DND-41 (cell line): ENCODE measurements at regions not wholly inside any gene's neighbourhood (a gene's known extent, or its start where the extent isn't known, plus 50 kb on each side); places are given as distances from the start of the nearest gene placed in this dataset.

Experiments used
- EZH2 ChIP-seq: IDR thresholded peaks from 3 replicates; pipeline ENCODE4 v1.6.1; 2012; ENCODE audit warnings: borderline replicate concordance, low read depth, mild to moderate bottlenecking, moderate library complexity, low read length, inconsistent platforms; ENCODE audit not compliant: severe bottlenecking
- TF ChIP-seq, protein P1 (sequence below): IDR thresholded peaks from 2 replicates; pipeline ENCODE4 v1.5.1; 2012; ENCODE audit warnings: borderline replicate concordance, low read length, moderate library complexity, mild to moderate bottlenecking; ENCODE audit not compliant: poor library complexity, severe bottlenecking; ENCODE audit errors: extremely low read depth

DNA sequence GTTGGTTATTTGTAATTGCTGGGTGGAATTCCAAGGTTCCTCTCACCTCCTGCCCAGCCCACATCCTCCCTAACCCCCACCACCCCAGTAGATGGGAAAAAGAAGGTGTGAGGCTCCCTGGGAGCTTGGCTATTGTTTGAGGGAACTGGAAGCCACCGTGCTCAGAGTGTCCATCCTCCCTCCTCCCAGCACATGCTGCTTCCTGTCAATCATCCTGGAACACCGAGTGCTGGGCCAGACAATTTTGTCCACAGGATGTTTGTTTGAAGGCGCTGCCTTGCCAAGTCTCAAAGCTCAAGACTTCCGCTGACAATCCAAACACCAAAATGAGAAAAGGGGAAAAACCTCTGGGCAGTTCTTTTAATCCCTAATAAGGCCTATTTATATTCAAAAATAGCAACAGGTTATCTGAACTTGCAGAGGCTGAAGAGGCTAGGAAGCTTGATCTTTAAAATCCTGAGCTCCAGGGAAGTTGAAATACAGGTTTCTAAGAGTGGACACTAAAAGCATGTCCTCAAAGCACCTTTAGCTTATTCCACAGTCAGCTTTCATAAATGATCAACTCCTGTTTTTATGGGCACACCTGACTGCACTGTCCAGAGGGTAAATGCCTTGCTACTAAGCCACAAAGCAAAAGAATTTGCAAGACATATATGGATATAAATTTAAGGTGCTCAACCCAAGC, 286.7 kb downstream of the NFIB start:
- TF ChIP-seq, protein P1, sequence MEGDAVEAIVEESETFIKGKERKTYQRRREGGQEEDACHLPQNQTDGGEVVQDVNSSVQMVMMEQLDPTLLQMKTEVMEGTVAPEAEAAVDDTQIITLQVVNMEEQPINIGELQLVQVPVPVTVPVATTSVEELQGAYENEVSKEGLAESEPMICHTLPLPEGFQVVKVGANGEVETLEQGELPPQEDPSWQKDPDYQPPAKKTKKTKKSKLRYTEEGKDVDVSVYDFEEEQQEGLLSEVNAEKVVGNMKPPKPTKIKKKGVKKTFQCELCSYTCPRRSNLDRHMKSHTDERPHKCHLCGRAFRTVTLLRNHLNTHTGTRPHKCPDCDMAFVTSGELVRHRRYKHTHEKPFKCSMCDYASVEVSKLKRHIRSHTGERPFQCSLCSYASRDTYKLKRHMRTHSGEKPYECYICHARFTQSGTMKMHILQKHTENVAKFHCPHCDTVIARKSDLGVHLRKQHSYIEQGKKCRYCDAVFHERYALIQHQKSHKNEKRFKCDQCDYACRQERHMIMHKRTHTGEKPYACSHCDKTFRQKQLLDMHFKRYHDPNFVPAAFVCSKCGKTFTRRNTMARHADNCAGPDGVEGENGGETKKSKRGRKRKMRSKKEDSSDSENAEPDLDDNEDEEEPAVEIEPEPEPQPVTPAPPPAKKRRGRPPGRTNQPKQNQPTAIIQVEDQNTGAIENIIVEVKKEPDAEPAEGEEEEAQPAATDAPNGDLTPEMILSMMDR = no peak
- no peak for TF ChIP-seq EZH2
